Motor neuron (in vitro differentiated cells): ENCODE measurements at regions not wholly inside any gene's neighbourhood (a gene's known extent, or its start where the extent isn't known, plus 50 kb on each side); places are given as distances from the start of the nearest gene placed in this dataset.
A peak's percentile ranks its signal among the peaks of the same experiment; 100 is the strongest.

Source experiments
- ATAC-seq, 8 experiments: fragments of 200-7000 bp; cut with Tn5 transposase; replicated peaks in 6 of 8; 2 replicates each; pipeline ENCODE4 v1.8.0; 2021; ENCODE audit warnings: mild to moderate bottlenecking in 8 of 8, moderate library complexity in 8 of 8
- H3K27ac ChIP-seq, 2 donors: fragments of 250-450 bp; sonication (Bioruptor Pico); 2 replicates each; pipeline ENCODE4 v1.9.0; 2021; ENCODE audit warnings: antibody characterized with exemption in 2 of 2, mild to moderate bottlenecking in 2 of 2, moderate library complexity in 1 of 2
- H3K4me1 ChIP-seq, 2 donors: fragments of 250-450 bp; sonication (Bioruptor Pico); replicated peaks in 1 of 2; 2 replicates each; pipeline ENCODE4 v1.6.1; 2021; ENCODE audit warnings: antibody characterized with exemption in 2 of 2, mild to moderate bottlenecking in 2 of 2, moderate library complexity in 1 of 2
- H3K4me3 ChIP-seq, 5 donors: fragments of 250-450 bp; sonication (Bioruptor Pico); 2 replicates each; pipeline ENCODE4 v1.9.0; 2021; ENCODE audit warnings: antibody characterized with exemption in 5 of 5, mild to moderate bottlenecking in 5 of 5, moderate library complexity in 4 of 5
- WGBS, 10 experiments: fragments of 450-650 bp; shearing (Covaris generic); methylation state at CpG; one replicate each; pipeline ENCODE4 v1.0.0; 2022; 5-methylcytosine and 5-hydroxymethylcytosine counted together
- in situ Hi-C, 9 experiments: fragments of 400-800 bp; cut with MboI; loops; one replicate each; pipeline ENCODE4 v1.15.0; 2021; ENCODE audit warnings: low sequenced_read_pairs in 9 of 9, low pct_unique_long_range_greater_than_20kb in 2 of 9; ENCODE audit not compliant: unreplicated experiment in 9 of 9

- WGBS, 10 experiments, result 44 to 100% (median 93%) methylated on average over 1 to 4 of the region's 4 CpGs; no CpG with 5 or more reads in 1 of the 10 experiments
- in situ Hi-C loops, result no loop called here
- Histone ChIP-seq H3K27ac (no peak overlapping the region), H3K4me3 (no peak overlapping the region), H3K4me1 (no peaks in the 10 kb centered on the region)
- ATAC-seq, result no peak
Observed at GRCh38 chr12:88388566-88389540, 191.4 kb downstream of the KITLG start.

GRCh38 chr12:88390811-88391210, 189.5 kb downstream of the KITLG start:
- Histone ChIP-seq H3K4me1 (no peaks in the 10 kb centered on the region), H3K4me3 (no peak overlapping the region), H3K27ac (no peak overlapping the region)
- ATAC-seq, result no peak
- 0 to 100% (median 80%) methylated on average over 1 to 3 of the region's 3 CpGs for WGBS, 10 experiments
- in situ Hi-C loops, result no loop called here

- peak in 2 of 8 experiments; percentile 84 to 87 for ATAC-seq
- in situ Hi-C loops, result no loop called here
Observed at GRCh38 chr12:88391556-88391955, 188.7 kb downstream of the KITLG start.

GRCh38 chr12:88393017-88393767, 187.1 kb downstream of the KITLG start:
- Histone ChIP-seq H3K4me1 (no peaks in the 10 kb centered on the region), H3K27ac (no peak overlapping the region), H3K4me3 (no peak overlapping the region)
- in situ Hi-C loops, result no loop called here
- 60 to 100% (median 98%) methylated on average over 1 to 2 of the region's 2 CpGs; no CpG with 5 or more reads in 4 of the 10 experiments for WGBS, 10 experiments
- peak in 3 of 8 experiments; percentile 41 to 66 (median 57) for ATAC-seq

More at GRCh38 chr12:88391556-88391955, 188.7 kb downstream of the KITLG start:
- Histone ChIP-seq H3K4me1 (no peaks in the 10 kb centered on the region), H3K27ac (no peak overlapping the region), H3K4me3 (no peak overlapping the region)
- WGBS, 10 experiments, result 0 to 90% (median 38%) methylated on average over 1 of the region's 1 CpG; no CpG with 5 or more reads in 3 of the 10 experiments

GRCh38 chr12:88398031-88398430, 182.2 kb downstream of the KITLG start:
- Histone ChIP-seq H3K4me3 (no peak overlapping the region), H3K27ac (no peak overlapping the region), H3K4me1 (peaks cover 0 to 5% of the 10 kb centered on the region in 2 donors)
- in situ Hi-C loops, result no loop called here
- peak in 3 of 8 experiments; percentile 67 to 88 (median 78) for ATAC-seq
- WGBS, 10 experiments, result 0 to 100% (median 73%) methylated on average over 1 to 2 of the region's 2 CpGs

GRCh38 chr12:88399811-88400210, 180.5 kb downstream of the KITLG start:
- 81 to 100% (median 100%) methylated on average over 1 to 2 of the region's 2 CpGs; no CpG with 5 or more reads in 7 of the 10 experiments for WGBS, 10 experiments
- no peak for ATAC-seq
- in situ Hi-C loops, result no loop called here
- Histone ChIP-seq H3K4me1 (peaks cover 0 to 5% of the 10 kb centered on the region in 2 donors), H3K4me3 (no peak overlapping the region), H3K27ac (no peak overlapping the region)

- no peak for ATAC-seq
- WGBS, 10 experiments, result 37 to 100% (median 90%) methylated on average over 2 to 3 of the region's 3 CpGs
- in situ Hi-C loops, result no loop called here
- Histone ChIP-seq H3K27ac (no peak overlapping the region), H3K4me3 (no peak overlapping the region), H3K4me1 (peaks cover 0 to 5% of the 10 kb centered on the region in 2 donors)
Observed at GRCh38 chr12:88400302-88400701, 180.0 kb downstream of the KITLG start.

- H3K4me3 ChIP-seq, result no peak overlapping the region
- 22 to 83% (median 72%) methylated on average over 1 to 2 of the region's 2 CpGs for WGBS, 10 experiments
- in situ Hi-C loops, result no loop called here
- peak in 3 of 8 experiments; percentile 18 to 56 (median 35) for ATAC-seq
- no peak overlapping the region for H3K27ac ChIP-seq
- H3K4me1 ChIP-seq, result peaks cover 0 to 5% of the 10 kb centered on the region in 2 donors
Observed at GRCh38 chr12:88401155-88401554, 179.1 kb downstream of the KITLG start.

- Histone ChIP-seq H3K4me1 (no peaks in the 10 kb centered on the region), H3K4me3 (no peak overlapping the region), H3K27ac (no peak overlapping the region)
- in situ Hi-C loops, result no loop called here
- WGBS, 10 experiments, result 40 to 100% (median 80%) methylated on average over 2 to 5 of the region's 5 CpGs
- no peak for ATAC-seq
Observed at GRCh38 chr12:88406905-88407304, 173.4 kb downstream of the KITLG start.

- H3K4me3 ChIP-seq, result no peak overlapping the region
- no peak overlapping the region for H3K27ac ChIP-seq
- H3K4me1 ChIP-seq, result no peaks in the 10 kb centered on the region
- no peak for ATAC-seq
- in situ Hi-C loops, result no loop called here
Observed at GRCh38 chr12:88408823-88409222, 171.4 kb downstream of the KITLG start.

GRCh38 chr12:88409257-88409656, 171.0 kb downstream of the KITLG start:
- in situ Hi-C loops, result no loop called here
- ATAC-seq, result no peak
- Histone ChIP-seq H3K27ac (no peak overlapping the region), H3K4me1 (no peaks in the 10 kb centered on the region), H3K4me3 (no peak overlapping the region)
- WGBS, 10 experiments, result 40 to 100% (median 85%) methylated on average over 1 to 3 of the region's 3 CpGs

GRCh38 chr12:88411689-88412088, 168.6 kb downstream of the KITLG start:
- Histone ChIP-seq H3K4me1 (peaks cover 0 to 4% of the 10 kb centered on the region in 2 donors), H3K4me3 (no peak overlapping the region), H3K27ac (no peak overlapping the region)
- no peak for ATAC-seq
- in situ Hi-C loops, result no loop called here
- 16 to 94% (median 72%) methylated on average over 2 of the region's 2 CpGs; no CpG with 5 or more reads in 1 of the 10 experiments for WGBS, 10 experiments

- no peak overlapping the region for H3K4me3 ChIP-seq
- H3K4me1 ChIP-seq, result peaks cover 0 to 4% of the 10 kb centered on the region in 2 donors
- WGBS, 10 experiments, result 22 to 100% (median 85%) methylated on average over 1 to 2 of the region's 2 CpGs
- no peak overlapping the region for H3K27ac ChIP-seq
- no peak for ATAC-seq
- in situ Hi-C loops, result no loop called here
Observed at GRCh38 chr12:88413646-88414045, 166.6 kb downstream of the KITLG start.
